Nephron progenitor cell (in vitro differentiated cells): ENCODE measurements at regions not wholly inside any gene's neighbourhood (a gene's known extent, or its start where the extent isn't known, plus 50 kb on each side); places are given as distances from the start of the nearest gene placed in this dataset.

ENCODE experiments used
- DNase-seq: peaks from one replicate; pipeline ENCODE4 v3.0.0; 2021
- H3K27ac Mint-ChIP-seq: 2 replicates; pipeline ENCODE4 v1.8.0; 2021; ENCODE audit warnings: mild to moderate bottlenecking, moderate library complexity, mixed read lengths
- H3K27me3 Mint-ChIP-seq: 2 replicates; pipeline ENCODE4 v1.8.0; 2021; ENCODE audit warnings: mild to moderate bottlenecking, low read depth, mixed read lengths; ENCODE audit not compliant: poor library complexity
- H3K36me3 Mint-ChIP-seq: 2 replicates; pipeline ENCODE4 v1.8.0; 2021; ENCODE audit warnings: low read depth, mixed read lengths
- H3K4me1 Mint-ChIP-seq: 2 replicates; pipeline ENCODE4 v1.8.0; 2021; ENCODE audit warnings: mixed read lengths
- H3K4me3 Mint-ChIP-seq: 2 replicates; pipeline ENCODE4 v1.8.0; 2021; ENCODE audit warnings: mild to moderate bottlenecking, moderate library complexity, mixed read lengths
- H3K9me3 Mint-ChIP-seq: 2 replicates; pipeline ENCODE4 v1.8.0; 2021; ENCODE audit warnings: mild to moderate bottlenecking, moderate library complexity, mixed read lengths
- TF ChIP-seq, protein P1 (sequence below): fragments of 200-600 bp; sonication (generic); IDR thresholded peaks from 2 replicates; pipeline ENCODE4 v1.5.0; 2021; ENCODE audit warnings: antibody characterized with exemption

DNA sequence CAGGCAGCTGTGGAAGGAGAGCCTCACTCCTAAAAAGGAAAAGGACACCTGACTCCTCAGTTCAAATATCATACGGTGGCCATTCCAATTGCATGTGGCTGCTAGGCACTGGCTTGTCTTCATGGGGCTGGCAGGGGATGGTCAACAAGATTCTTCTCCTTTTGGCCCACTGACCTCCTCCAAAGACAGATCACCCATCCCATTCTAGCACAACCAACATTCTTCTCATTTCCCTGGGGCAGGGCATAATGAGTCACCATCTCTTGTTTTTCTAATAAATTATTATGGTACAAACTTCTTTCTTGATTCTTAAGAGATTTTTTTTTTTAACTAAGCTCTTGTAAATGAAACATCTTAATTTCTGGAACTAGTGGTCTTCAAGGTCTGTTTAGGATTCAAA is 136.7 kb upstream of the NBEA start:
- Mint-ChIP-seq H3K4me1 (no peaks in the 10 kb centered on the region), H3K9me3 (no peaks in the 10 kb centered on the region), H3K4me3 (no peak overlapping the region), H3K27me3 (peaks cover 3% of the 10 kb centered on the region), H3K36me3 (no peaks in the 10 kb centered on the region), H3K27ac (no peak overlapping the region)
- TF ChIP-seq, protein P1, sequence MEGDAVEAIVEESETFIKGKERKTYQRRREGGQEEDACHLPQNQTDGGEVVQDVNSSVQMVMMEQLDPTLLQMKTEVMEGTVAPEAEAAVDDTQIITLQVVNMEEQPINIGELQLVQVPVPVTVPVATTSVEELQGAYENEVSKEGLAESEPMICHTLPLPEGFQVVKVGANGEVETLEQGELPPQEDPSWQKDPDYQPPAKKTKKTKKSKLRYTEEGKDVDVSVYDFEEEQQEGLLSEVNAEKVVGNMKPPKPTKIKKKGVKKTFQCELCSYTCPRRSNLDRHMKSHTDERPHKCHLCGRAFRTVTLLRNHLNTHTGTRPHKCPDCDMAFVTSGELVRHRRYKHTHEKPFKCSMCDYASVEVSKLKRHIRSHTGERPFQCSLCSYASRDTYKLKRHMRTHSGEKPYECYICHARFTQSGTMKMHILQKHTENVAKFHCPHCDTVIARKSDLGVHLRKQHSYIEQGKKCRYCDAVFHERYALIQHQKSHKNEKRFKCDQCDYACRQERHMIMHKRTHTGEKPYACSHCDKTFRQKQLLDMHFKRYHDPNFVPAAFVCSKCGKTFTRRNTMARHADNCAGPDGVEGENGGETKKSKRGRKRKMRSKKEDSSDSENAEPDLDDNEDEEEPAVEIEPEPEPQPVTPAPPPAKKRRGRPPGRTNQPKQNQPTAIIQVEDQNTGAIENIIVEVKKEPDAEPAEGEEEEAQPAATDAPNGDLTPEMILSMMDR: no peak
- no peak for DNase-seq

DNA sequence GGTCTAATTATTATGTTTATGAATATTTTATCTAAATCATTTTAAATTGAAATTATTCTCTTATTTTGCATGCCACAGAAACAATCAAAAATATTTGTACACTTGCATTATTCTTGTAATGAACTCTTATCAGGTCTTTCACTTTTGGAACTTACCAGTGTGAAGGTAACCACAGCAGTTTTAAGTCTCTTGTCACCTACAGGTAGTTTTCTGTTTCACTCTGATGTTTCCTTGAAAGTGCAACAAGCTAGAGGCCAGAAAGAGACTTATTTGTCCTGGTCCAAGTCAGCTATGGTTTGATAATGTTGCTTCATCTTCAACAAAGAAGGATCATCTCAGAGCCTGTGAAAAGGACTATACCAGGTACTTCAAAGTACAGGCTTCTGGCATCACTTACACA is 133.4 kb upstream of the NBEA start:
- peaks cover 24% of the 10 kb centered on the region for H3K9me3 Mint-ChIP-seq
- TF ChIP-seq, protein P1: no peak
- H3K27ac Mint-ChIP-seq: no peak overlapping the region
- no peak overlapping the region for H3K4me3 Mint-ChIP-seq
- H3K27me3 Mint-ChIP-seq: peaks cover 3% of the 10 kb centered on the region
- DNase-seq: no peak
- H3K4me1 Mint-ChIP-seq: no peaks in the 10 kb centered on the region
- peaks cover 13% of the 10 kb centered on the region for H3K36me3 Mint-ChIP-seq

DNA sequence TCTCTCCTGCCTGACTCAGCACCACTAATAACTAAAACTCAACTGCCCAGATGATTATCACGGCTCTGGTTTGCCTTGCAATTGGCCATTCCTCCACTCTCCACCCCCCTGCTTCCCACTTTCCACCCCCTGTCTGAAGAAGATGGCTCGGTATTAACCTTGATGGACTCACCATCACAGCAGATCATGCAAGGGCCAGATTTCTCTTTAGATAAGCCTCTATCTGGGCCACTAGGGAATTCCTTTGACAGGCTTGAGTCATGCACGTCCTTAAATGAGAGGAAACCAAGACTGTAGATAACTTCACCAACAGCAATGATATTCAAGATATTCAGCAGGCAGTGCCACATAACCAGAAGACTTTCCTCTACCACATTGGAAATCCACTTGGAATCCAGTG is 131.1 kb upstream of the NBEA start:
- H3K27me3 Mint-ChIP-seq: no peaks in the 10 kb centered on the region
- H3K27ac Mint-ChIP-seq: no peak overlapping the region
- DNase-seq: no peak
- H3K4me3 Mint-ChIP-seq: no peak overlapping the region
- TF ChIP-seq, protein P1: no peak
- H3K36me3 Mint-ChIP-seq: peaks cover 13% of the 10 kb centered on the region
- H3K9me3 Mint-ChIP-seq: peaks cover 29% of the 10 kb centered on the region
- H3K4me1 Mint-ChIP-seq: no peaks in the 10 kb centered on the region

DNA sequence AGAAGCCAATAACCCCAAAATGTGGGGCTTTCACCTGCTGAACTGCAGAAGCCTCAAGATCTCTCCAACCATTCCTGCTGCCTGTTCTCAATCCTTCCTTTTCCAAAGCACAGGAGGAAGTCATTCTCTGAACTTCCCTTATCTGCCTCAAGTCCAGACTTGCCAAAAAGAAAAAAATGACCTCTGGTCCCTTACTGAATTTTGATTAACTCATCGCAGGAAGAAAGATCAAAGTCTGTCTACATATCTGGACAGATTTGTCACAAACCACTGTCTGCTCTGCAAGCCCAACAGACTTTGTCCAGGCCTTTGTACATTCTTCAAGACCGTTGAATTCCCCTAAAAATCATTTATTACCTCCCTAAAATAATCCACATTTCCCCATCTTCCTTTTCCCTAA is 126.5 kb upstream of the NBEA start:
- peaks cover 9% of the 10 kb centered on the region for H3K4me1 Mint-ChIP-seq
- peaks cover 13% of the 10 kb centered on the region for H3K36me3 Mint-ChIP-seq
- TF ChIP-seq, protein P1: no peak
- H3K9me3 Mint-ChIP-seq: peaks cover 29% of the 10 kb centered on the region
- no peak for DNase-seq
- no peak overlapping the region for H3K4me3 Mint-ChIP-seq
- H3K27ac Mint-ChIP-seq: no peak overlapping the region
- no peaks in the 10 kb centered on the region for H3K27me3 Mint-ChIP-seq

DNA sequence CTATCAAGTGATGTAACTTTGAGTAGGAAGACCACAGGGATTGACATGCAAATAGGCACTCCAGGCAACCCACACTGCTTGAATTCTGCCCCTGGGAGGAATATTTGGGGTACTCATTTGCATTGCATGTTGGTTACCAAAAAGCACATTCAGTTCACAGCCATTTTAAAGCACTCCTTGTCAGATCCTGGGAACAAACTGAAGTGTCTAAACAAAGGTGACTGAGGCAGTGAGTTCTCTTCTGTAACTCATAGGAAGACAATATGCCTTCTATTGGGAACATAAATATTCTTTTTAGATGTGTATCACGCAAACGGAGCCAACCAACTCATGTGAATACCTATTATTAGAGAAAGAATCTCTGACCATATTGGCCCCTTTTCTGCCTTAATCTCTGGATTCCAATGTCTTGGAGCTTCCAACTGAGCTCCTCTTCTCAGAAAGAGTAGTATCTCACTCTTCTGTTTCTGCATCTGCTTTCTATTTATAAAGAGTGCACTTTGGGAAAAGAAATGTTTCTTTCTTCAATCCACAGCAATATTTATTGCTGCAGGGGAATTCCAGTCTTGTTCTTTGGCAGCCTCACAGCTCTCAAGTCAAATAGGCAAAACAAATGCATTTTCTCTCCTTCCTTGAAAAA is 125.7 kb upstream of the NBEA start:
- Mint-ChIP-seq H3K4me3 (no peak overlapping the region), H3K36me3 (peaks cover 13% of the 10 kb centered on the region), H3K27ac (no peak overlapping the region), H3K9me3 (peaks cover 32% of the 10 kb centered on the region), H3K4me1 (peaks cover 13% of the 10 kb centered on the region), H3K27me3 (no peaks in the 10 kb centered on the region)
- no peak for DNase-seq
- TF ChIP-seq, protein P1: no peak
